ENCODE measurements at regions not wholly inside any gene's neighbourhood (a gene's known extent, or its start where the extent isn't known, plus 50 kb on each side); places are given as distances from the start of the nearest gene placed in this dataset.

DNA sequence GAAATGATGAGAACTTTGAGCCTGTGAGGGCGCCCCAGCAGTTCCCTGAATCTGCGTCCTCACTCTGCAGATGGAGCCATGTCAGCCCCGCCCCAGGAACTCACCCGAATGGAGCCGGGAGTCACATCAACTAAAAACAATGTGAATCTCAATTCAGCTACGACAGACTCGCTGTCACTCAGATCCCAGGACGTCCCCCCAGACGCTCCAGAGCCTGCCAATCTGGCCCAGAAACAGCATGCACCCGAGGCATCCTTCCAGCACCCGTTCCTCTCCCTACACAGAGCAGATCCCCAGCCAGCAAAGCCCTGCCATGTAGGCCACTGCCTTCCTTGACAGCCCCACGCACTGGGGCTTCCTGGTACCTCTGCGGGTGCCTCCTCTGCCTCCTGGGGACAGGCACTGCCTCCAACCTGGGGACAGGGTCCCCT is 248.0 kb downstream of the TTLL2 start:
- Histone ChIP-seq H3K27me3 (ENCODE audit: insufficient read depth, low read length, poor library complexity) (no peaks in the 10 kb centered on the region), H3K4me2 (ENCODE audit: insufficient read depth, low read length) (no peak overlapping the region), H4K20me1 (ENCODE audit: insufficient read depth, low read length) (no peaks in the 10 kb centered on the region), H3K9me3 (ENCODE audit: insufficient read depth, low read length, severe bottlenecking) (no peaks in the 10 kb centered on the region), H3K4me1 (ENCODE audit: insufficient read depth, low read length) (no peaks in the 10 kb centered on the region), H2AFZ (ENCODE audit: low read depth, low read length) (no peak overlapping the region), H3K27ac (ENCODE audit: low read length) (no peak overlapping the region), H3K9ac (ENCODE audit: low read depth, low read length) (no peak overlapping the region), H3K36me3 (ENCODE audit: insufficient read depth, low read length) (no peaks in the 10 kb centered on the region), H3K79me2 (ENCODE audit: insufficient read depth, low read length) (no peaks in the 10 kb centered on the region), H3K4me3 (ENCODE audit: low read depth in 1 of 2, low read length in 2 of 2) (no peak overlapping the region)
- ATAC-seq (ENCODE audit: insufficient read depth, low read depth) (no peak), DNase-seq (no peak)
- TF ChIP-seq EZH2 (IDR thresholded peaks at IDR 0.05; ENCODE audit: borderline replicate concordance, low read depth, low read length, severe bottlenecking) = no peak
- TF ChIP-seq, protein P1, sequence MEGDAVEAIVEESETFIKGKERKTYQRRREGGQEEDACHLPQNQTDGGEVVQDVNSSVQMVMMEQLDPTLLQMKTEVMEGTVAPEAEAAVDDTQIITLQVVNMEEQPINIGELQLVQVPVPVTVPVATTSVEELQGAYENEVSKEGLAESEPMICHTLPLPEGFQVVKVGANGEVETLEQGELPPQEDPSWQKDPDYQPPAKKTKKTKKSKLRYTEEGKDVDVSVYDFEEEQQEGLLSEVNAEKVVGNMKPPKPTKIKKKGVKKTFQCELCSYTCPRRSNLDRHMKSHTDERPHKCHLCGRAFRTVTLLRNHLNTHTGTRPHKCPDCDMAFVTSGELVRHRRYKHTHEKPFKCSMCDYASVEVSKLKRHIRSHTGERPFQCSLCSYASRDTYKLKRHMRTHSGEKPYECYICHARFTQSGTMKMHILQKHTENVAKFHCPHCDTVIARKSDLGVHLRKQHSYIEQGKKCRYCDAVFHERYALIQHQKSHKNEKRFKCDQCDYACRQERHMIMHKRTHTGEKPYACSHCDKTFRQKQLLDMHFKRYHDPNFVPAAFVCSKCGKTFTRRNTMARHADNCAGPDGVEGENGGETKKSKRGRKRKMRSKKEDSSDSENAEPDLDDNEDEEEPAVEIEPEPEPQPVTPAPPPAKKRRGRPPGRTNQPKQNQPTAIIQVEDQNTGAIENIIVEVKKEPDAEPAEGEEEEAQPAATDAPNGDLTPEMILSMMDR (IDR thresholded peaks at IDR 0.05; ENCODE audit: borderline replicate concordance, extremely low read depth, low read length, poor library complexity, severe bottlenecking) = no peak

DNA sequence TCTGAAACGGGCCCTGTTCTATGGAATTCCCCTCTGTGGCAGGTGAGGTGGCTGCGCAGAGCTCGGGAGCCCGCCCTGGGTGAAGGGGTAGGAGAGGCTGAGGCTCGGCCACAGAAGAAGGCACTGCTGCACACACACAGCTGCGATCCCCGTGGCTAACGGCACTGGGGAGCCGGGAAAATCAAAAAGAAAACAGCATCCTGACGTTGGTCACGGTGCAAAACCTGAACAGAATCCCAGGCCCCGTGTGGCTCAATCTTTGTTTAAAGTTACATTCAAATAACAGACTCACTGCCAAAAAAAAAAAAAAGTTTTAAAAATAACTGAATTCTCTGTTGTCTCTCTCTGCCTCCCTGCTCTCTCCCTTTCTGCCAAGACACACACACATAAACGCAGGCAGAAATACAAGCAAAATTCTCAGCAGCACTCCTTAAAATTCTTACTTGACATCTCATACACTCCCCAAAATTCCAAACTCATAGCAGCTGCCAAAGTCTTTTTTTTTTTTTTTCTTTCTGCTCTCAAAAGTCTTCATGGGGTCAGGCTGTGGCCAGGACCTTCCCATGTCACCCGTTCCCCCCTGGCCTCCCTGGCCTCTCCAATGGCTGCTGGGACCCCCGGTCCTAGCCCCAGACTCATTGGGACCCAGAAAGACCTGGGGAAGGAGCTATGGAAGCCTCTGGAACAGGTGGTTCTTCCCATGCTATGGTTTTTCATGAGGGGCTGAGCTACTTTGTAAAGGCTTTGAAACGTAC is 248.8 kb downstream of the TTLL2 start:
- H3K27ac ChIP-seq (ENCODE audit: low read length) = no peak overlapping the region
- ATAC-seq (ENCODE audit: insufficient read depth, low read depth) (no peak), DNase-seq (no peak)
- H3K4me1 ChIP-seq (ENCODE audit: insufficient read depth, low read length) = no peaks in the 10 kb centered on the region
- TF ChIP-seq, protein P1 (IDR thresholded peaks at IDR 0.05; ENCODE audit: borderline replicate concordance, extremely low read depth, low read length, poor library complexity, severe bottlenecking) = no peak
- TF ChIP-seq EZH2 (IDR thresholded peaks at IDR 0.05; ENCODE audit: borderline replicate concordance, low read depth, low read length, severe bottlenecking) = no peak
- H3K4me3 ChIP-seq (ENCODE audit: low read depth in 1 of 2, low read length in 2 of 2) = no peak overlapping the region
- no peaks in the 10 kb centered on the region for H3K27me3 ChIP-seq (ENCODE audit: insufficient read depth, low read length, poor library complexity)
- no peaks in the 10 kb centered on the region for H4K20me1 ChIP-seq (ENCODE audit: insufficient read depth, low read length)
- no peaks in the 10 kb centered on the region for H3K9me3 ChIP-seq (ENCODE audit: insufficient read depth, low read length, severe bottlenecking)
- no peaks in the 10 kb centered on the region for H3K36me3 ChIP-seq (ENCODE audit: insufficient read depth, low read length)
- H3K79me2 ChIP-seq (ENCODE audit: insufficient read depth, low read length) = no peaks in the 10 kb centered on the region
- no peak overlapping the region for H3K4me2 ChIP-seq (ENCODE audit: insufficient read depth, low read length)
- H3K9ac ChIP-seq (ENCODE audit: low read depth, low read length) = no peak overlapping the region
- H2AFZ ChIP-seq (ENCODE audit: low read depth, low read length) = no peak overlapping the region

DNA sequence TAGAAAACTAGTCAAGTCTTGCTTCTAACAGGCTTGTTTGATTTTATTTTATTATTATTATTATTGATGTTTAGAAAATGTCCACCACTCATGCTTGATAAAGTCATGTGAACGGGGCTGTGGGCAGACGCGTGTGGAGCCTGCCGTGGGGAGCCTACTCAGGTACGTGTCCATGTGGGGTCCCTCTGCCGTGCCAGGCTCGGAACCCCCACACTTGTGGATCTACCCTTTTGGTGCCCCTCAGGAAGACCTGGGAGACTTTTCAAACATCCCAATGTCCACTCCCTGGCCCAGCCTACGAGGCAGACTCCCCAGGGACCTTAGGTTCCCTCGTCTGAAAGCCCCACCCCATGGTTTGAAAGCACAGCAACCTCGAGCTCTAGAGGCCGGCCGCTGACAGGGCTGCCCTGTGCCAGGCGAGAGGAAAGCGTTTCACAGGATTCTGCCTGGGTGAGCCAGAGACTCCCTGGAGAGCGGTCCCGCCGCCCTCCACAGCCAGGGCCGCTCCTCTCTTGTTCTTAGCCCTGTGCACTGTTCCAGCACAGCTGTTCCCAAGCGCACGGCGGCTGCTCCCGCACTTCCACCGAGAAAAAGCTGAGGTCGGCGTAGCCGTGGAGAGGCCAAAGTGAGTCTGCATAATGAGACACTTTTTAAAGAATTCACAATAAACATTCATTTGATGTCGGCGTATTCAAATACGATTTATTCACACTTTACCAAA is 249.7 kb downstream of the TTLL2 start:
- Histone ChIP-seq H3K27me3 (ENCODE audit: insufficient read depth, low read length, poor library complexity) (no peaks in the 10 kb centered on the region), H3K27ac (ENCODE audit: low read length) (no peak overlapping the region), H3K4me2 (ENCODE audit: insufficient read depth, low read length) (no peak overlapping the region), H4K20me1 (ENCODE audit: insufficient read depth, low read length) (no peaks in the 10 kb centered on the region), H3K4me3 (ENCODE audit: low read depth in 1 of 2, low read length in 2 of 2) (no peak overlapping the region), H3K4me1 (ENCODE audit: insufficient read depth, low read length) (no peaks in the 10 kb centered on the region), H3K9me3 (ENCODE audit: insufficient read depth, low read length, severe bottlenecking) (no peaks in the 10 kb centered on the region), H3K79me2 (ENCODE audit: insufficient read depth, low read length) (no peaks in the 10 kb centered on the region), H3K9ac (ENCODE audit: low read depth, low read length) (no peak overlapping the region), H2AFZ (ENCODE audit: low read depth, low read length) (no peak overlapping the region), H3K36me3 (ENCODE audit: insufficient read depth, low read length) (no peaks in the 10 kb centered on the region)
- no peak for DNase-seq
- TF ChIP-seq, protein P1 (IDR thresholded peaks at IDR 0.05; ENCODE audit: borderline replicate concordance, extremely low read depth, low read length, poor library complexity, severe bottlenecking) = no peak
- TF ChIP-seq EZH2 (IDR thresholded peaks at IDR 0.05; ENCODE audit: borderline replicate concordance, low read depth, low read length, severe bottlenecking) = no peak
- no peak for ATAC-seq (ENCODE audit: insufficient read depth, low read depth)
